HuH-7 (cell line): ENCODE measurements at regions not wholly inside any gene's neighbourhood (a gene's known extent, or its start where the extent isn't known, plus 50 kb on each side); places are given as distances from the start of the nearest gene placed in this dataset.

Source experiments
- DNase-seq: peaks from one replicate; pipeline ENCODE4 v3.0.0; 2011; ENCODE audit warnings: low spot score

- no peak for DNase-seq
These were observed 53.9 kb upstream of the UCN3 start for GRCh38 chr10:5310914-5311313.

- no peak for DNase-seq
These were observed 53.1 kb upstream of the UCN3 start for GRCh38 chr10:5311617-5312016.

- DNase-seq, result no peak
These were observed 49.9 kb upstream of the UCN3 start for GRCh38 chr10:5314840-5315239.
